ES-I3 (cell line): ENCODE measurements at regions not wholly inside any gene's neighbourhood (a gene's known extent, or its start where the extent isn't known, plus 50 kb on each side); places are given as distances from the start of the nearest gene placed in this dataset.

ENCODE experiments used
- H3K36me3 ChIP-seq: 2 replicates; pipeline ENCODE4 v1.6.1; 2013; ENCODE audit warnings: mild to moderate bottlenecking, low read length, control low read depth, moderate library complexity; ENCODE audit not compliant: insufficient read depth
- H3K4me1 ChIP-seq: 2 replicates; pipeline ENCODE4 v1.6.1; 2013; ENCODE audit warnings: mild to moderate bottlenecking, control low read depth, low read length; ENCODE audit not compliant: insufficient read depth
- H3K9ac ChIP-seq: 2 replicates; pipeline ENCODE4 v1.6.1; 2013; ENCODE audit warnings: low read depth, mild to moderate bottlenecking, low read length, moderate library complexity
- H3K9me3 ChIP-seq: 2 replicates; pipeline ENCODE4 v1.6.1; 2013; ENCODE audit warnings: mild to moderate bottlenecking, low read length, moderate library complexity; ENCODE audit not compliant: control insufficient read depth, insufficient read depth

- H3K4me1 ChIP-seq = no peaks in the 10 kb centered on the region
- H3K9me3 ChIP-seq = peaks cover 5% of the 10 kb centered on the region; the same call in 1 of the 2 replicates
- no peak overlapping the region for H3K9ac ChIP-seq
- no peaks in the 10 kb centered on the region for H3K36me3 ChIP-seq
Observed at GRCh38 chr18:40863801-40864200, 1091.2 kb upstream of the PIK3C3 start.

GRCh38 chr18:40860189-40860588 is 1094.8 kb upstream of the PIK3C3 start:
- H3K4me1 ChIP-seq = no peaks in the 10 kb centered on the region
- H3K9ac ChIP-seq = no peak overlapping the region
- no peaks in the 10 kb centered on the region for H3K9me3 ChIP-seq
- H3K36me3 ChIP-seq = no peaks in the 10 kb centered on the region

- Histone ChIP-seq H3K4me1 (0 out of 2 replicates have a peak, but pooled peaks cover 5% of the 10 kb centered on the region), H3K9me3 (no peaks in the 10 kb centered on the region), H3K9ac (no peak overlapping the region), H3K36me3 (no peaks in the 10 kb centered on the region)
Observed at GRCh38 chr18:40855661-40856060, 1099.4 kb upstream of the PIK3C3 start.

GRCh38 chr18:40852406-40852805 is 1102.6 kb upstream of the PIK3C3 start:
- Histone ChIP-seq H3K9ac (no peak overlapping the region), H3K4me1 (0 out of 2 replicates have a peak, but pooled peaks cover 5% of the 10 kb centered on the region), H3K36me3 (no peaks in the 10 kb centered on the region), H3K9me3 (no peaks in the 10 kb centered on the region)

- no peaks in the 10 kb centered on the region for H3K9me3 ChIP-seq
- 0 out of 2 replicates have a peak, but pooled peaks cover 5% of the 10 kb centered on the region for H3K4me1 ChIP-seq
- no peaks in the 10 kb centered on the region for H3K36me3 ChIP-seq
- no peak overlapping the region for H3K9ac ChIP-seq
Observed at GRCh38 chr18:40851014-40851429, 1104.0 kb upstream of the PIK3C3 start.

DNA sequence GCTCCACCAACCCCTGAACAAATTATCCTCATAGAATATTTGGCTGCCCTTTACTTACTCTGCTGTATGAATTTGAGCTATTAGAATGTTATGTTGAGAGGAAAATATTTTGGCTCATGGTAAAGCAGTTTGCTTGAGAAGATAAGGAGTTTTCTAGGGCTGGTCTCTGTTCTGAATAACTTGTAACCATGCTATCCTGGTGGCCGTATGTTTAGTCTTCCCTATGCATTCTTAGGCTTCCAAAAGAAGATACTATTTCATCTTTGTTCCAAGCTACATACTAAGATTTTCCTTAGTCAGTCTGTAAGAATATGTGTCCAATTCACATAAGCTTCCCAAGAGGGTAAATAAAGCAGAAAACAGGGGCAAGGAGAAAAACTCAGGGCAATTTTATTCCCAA is 1105.1 kb upstream of the PIK3C3 start:
- Histone ChIP-seq H3K36me3 (no peaks in the 10 kb centered on the region), H3K9ac (no peak overlapping the region), H3K9me3 (no peaks in the 10 kb centered on the region), H3K4me1 (0 out of 2 replicates have a peak, but pooled peaks cover 5% of the 10 kb centered on the region)

DNA sequence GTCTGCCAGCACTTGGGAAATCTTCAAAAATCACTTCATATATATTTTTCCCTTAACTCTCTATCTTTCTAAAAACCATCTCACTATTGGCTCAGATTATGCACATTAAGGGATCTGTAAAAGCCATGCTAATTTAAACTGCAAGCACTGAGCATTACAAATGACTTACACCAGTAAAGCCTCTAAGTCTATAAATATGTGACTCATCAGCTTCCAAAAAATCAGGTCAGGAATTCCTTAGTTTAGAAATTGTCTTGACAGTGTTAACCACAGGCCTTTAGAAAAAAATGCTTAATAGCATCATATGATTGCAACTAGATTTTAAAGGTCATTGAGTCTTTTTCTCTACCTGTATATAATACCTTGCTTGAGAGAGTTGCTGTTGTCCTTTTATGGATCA is 1113.6 kb upstream of the PIK3C3 start:
- Histone ChIP-seq H3K9ac (no peak overlapping the region), H3K4me1 (no peaks in the 10 kb centered on the region), H3K36me3 (no peaks in the 10 kb centered on the region; the same call in 1 of the 2 replicates), H3K9me3 (no peaks in the 10 kb centered on the region)

- no peaks in the 10 kb centered on the region for H3K9me3 ChIP-seq
- H3K9ac ChIP-seq = no peak overlapping the region
- H3K36me3 ChIP-seq = no peaks in the 10 kb centered on the region; the same call in 1 of the 2 replicates
Observed at GRCh38 chr18:40841063-40841462, 1114.0 kb upstream of the PIK3C3 start.

DNA sequence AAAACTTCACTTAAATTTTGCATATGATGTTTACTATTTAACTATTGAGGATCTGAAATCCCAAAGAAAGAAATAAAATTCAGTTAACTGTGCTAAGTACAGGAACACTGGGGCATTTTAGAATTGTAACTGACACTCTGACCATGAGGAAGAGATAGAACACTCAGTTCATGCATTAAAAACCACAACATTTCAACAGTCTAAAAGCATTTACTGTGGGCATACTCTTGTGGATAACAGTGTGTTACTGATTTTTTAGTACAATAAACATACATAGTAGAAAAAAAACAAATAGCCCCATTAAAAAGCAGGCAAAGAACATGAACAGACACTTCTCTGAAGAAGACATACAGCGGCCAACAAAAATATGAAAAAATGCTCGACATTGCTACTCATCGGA is 1122.7 kb upstream of the PIK3C3 start:
- H3K9me3 ChIP-seq = no peaks in the 10 kb centered on the region
- no peaks in the 10 kb centered on the region for H3K4me1 ChIP-seq
- H3K9ac ChIP-seq = no peak overlapping the region
- no peaks in the 10 kb centered on the region for H3K36me3 ChIP-seq

More at GRCh38 chr18:40841063-40841462, 1114.0 kb upstream of the PIK3C3 start:
- no peaks in the 10 kb centered on the region for H3K4me1 ChIP-seq

GRCh38 chr18:40824291-40824690 is 1130.7 kb upstream of the PIK3C3 start:
- H3K4me1 ChIP-seq = no peaks in the 10 kb centered on the region
- no peaks in the 10 kb centered on the region for H3K36me3 ChIP-seq
- no peaks in the 10 kb centered on the region for H3K9me3 ChIP-seq
- no peak overlapping the region for H3K9ac ChIP-seq

GRCh38 chr18:40821596-40822243 is 1133.3 kb upstream of the PIK3C3 start:
- Histone ChIP-seq H3K9me3 (no peaks in the 10 kb centered on the region), H3K9ac (no peak overlapping the region), H3K36me3 (no peaks in the 10 kb centered on the region), H3K4me1 (no peaks in the 10 kb centered on the region)

DNA sequence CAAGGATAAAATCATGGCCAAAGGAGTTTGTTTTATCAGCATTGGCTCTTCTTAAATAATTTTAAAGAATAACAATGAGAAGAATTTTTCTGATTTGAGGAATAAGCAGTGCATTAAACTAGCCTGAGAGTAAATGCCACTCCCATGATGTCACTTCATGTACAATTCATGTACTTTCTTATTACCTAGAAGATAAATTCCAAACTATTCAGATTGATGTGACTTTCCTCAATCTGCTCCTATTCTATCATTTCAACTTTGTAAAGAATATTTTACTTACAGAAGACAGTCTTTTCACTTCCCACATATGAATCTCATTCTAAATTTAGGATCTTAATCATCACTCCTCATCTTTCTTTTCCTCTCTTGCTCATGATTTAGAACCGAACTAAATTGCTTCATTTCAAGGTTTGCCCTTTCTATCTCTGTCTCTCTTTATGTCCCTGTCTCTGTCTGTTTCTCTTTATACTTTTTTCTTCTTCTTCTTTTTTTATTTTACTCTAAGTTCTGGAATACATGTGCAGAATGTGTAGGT is 1142.0 kb upstream of the PIK3C3 start:
- Histone ChIP-seq H3K36me3 (no peaks in the 10 kb centered on the region), H3K9me3 (no peaks in the 10 kb centered on the region), H3K9ac (no peak overlapping the region), H3K4me1 (no peaks in the 10 kb centered on the region)

DNA sequence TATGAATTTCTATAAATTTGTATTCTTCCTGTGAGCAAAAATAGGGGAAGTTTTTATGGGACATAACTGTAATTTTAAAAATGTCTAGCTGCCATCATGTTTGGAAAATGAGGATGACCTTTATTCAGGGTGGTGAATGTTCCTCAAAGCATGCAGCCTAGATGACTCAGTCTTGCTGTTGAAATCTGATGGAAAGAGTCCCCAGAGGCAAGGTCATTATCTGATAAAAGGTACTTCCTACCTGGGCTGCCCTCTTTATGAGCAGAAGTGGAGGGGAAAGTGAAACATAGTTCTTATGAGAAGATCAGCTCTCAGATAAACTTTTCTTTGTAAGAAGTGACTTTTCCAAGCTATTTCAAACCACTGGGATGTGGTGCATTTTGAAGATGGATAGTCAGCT is 1144.7 kb upstream of the PIK3C3 start:
- Histone ChIP-seq H3K9ac (no peak overlapping the region), H3K36me3 (no peaks in the 10 kb centered on the region), H3K4me1 (no peaks in the 10 kb centered on the region), H3K9me3 (no peaks in the 10 kb centered on the region)

GRCh38 chr18:40789286-40789685 is 1165.7 kb upstream of the PIK3C3 start:
- no peaks in the 10 kb centered on the region for H3K36me3 ChIP-seq
- no peaks in the 10 kb centered on the region for H3K9me3 ChIP-seq
- no peaks in the 10 kb centered on the region for H3K4me1 ChIP-seq
- no peak overlapping the region for H3K9ac ChIP-seq

DNA sequence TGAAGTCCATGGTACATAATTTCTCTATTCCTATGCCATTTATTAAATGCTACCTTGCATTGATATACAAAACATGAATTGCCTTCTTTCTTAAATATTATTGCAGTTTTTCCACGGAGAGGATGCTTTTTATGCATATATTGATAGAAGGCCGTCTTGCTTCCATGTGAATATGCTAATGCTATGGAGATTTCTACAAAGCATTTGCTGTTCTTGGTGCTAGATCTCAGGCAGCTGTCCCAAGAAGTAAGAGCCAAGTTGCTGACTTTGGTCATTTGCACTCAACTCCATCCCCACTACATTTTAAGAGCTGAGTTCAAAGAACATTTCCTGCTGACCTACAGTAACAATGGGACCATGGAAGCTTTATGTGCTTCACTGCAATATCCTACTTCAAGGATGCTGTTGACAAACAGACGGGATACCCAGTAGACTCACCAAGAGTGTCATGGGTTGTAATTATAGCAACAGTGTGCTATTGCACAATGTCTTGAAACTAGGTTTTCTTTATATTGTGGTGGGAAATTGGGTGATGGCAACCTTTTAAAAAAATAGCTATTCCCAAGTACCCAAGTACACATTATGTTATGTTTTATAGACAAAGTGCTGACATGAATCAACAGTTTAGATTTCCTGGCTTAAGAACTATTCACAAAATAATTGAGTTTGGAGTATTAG is 1172.4 kb upstream of the PIK3C3 start:
- no peak overlapping the region for H3K9ac ChIP-seq
- H3K36me3 ChIP-seq = no peaks in the 10 kb centered on the region
- no peaks in the 10 kb centered on the region for H3K9me3 ChIP-seq
- no peaks in the 10 kb centered on the region for H3K4me1 ChIP-seq
